ENCODE measurements at regions not wholly inside any gene's neighbourhood (a gene's known extent, or its start where the extent isn't known, plus 50 kb on each side); places are given as distances from the start of the nearest gene placed in this dataset.
A peak's percentile ranks its signal among the peaks of the same experiment; 100 is the strongest.
"Not testable (repeated sequence)": the region's sequence is repeated elsewhere in the genome, so short reads cannot be mapped to it uniquely, and the experiment has no call there.

DNA sequence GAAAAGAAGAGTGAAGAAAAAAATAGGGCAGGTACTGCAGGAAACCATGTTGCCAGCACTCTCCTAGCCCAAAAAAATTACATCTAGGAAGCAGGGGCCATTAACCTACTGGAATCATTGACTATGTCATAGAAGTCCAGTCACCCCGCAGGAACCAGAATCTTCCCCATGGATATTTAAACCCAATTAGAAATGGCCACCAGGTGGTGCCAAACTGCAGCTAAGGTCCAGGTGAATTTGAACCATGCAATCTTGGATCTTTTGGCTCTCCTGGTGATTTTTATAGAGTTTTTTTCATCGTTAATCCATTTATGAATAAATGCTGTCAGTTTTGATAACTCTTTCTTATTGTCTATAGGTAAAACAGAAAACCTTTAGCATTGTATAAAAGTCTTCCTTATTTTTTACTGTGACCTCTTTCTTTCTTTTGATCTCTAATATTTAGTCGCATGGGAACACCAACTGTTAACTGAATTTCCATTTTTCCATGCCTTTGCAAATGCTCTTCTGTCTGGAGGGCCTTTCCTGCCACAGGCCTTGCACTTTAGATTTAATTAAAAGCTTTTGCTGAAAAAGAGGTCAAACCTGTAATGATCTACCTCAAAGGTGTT, 147.5 kb upstream of the FGF10 start:
- Histone ChIP-seq H3K4me3 (no peak overlapping the region), H3K27ac (no peak overlapping the region), H3K27me3 (no peaks in the 10 kb centered on the region), H3K36me3 (no peaks in the 10 kb centered on the region), H3K9me3 (no peaks in the 10 kb centered on the region), H3K9ac (ENCODE audit: low read depth in 2 of 2, low read length in 2 of 2) (no peak overlapping the region), H3K4me1 (no peaks in the 10 kb centered on the region)
- no peak for DNase-seq
- TF ChIP-seq, protein P1, sequence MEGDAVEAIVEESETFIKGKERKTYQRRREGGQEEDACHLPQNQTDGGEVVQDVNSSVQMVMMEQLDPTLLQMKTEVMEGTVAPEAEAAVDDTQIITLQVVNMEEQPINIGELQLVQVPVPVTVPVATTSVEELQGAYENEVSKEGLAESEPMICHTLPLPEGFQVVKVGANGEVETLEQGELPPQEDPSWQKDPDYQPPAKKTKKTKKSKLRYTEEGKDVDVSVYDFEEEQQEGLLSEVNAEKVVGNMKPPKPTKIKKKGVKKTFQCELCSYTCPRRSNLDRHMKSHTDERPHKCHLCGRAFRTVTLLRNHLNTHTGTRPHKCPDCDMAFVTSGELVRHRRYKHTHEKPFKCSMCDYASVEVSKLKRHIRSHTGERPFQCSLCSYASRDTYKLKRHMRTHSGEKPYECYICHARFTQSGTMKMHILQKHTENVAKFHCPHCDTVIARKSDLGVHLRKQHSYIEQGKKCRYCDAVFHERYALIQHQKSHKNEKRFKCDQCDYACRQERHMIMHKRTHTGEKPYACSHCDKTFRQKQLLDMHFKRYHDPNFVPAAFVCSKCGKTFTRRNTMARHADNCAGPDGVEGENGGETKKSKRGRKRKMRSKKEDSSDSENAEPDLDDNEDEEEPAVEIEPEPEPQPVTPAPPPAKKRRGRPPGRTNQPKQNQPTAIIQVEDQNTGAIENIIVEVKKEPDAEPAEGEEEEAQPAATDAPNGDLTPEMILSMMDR (IDR thresholded peaks at IDR 0.05) = peak; percentile 36
- intact Hi-C loops (cut with DNase I) = no loop called here

DNA sequence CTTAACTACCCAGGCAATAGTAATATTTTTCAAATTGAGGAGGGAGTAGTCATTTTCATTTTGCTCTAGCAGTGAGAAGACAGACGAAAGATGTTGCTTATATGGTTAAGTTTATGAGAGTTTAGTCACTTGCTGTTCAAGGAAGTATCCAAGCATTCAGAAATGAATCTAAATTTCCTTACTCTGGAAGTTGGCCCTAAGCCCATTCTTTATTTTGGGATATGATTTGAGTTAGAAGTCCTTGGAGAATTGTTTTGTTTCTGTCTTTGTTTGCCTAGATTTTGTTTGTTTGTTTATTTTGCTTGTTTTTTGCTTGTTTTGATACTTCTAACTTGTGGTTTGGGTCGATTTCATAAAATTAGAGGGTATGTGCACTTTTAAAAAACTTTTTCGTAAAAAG, 146.4 kb upstream of the FGF10 start:
- TF ChIP-seq, protein P1 (IDR thresholded peaks at IDR 0.05) = no peak
- Histone ChIP-seq H3K27ac (no peak overlapping the region), H3K4me1 (no peaks in the 10 kb centered on the region), H3K27me3 (no peaks in the 10 kb centered on the region), H3K9ac (ENCODE audit: low read depth in 2 of 2, low read length in 2 of 2) (no peak overlapping the region), H3K9me3 (no peaks in the 10 kb centered on the region), H3K4me3 (no peak overlapping the region), H3K36me3 (no peaks in the 10 kb centered on the region)
- DNase-seq = no peak
- intact Hi-C loops (cut with DNase I) = no loop called here

DNA sequence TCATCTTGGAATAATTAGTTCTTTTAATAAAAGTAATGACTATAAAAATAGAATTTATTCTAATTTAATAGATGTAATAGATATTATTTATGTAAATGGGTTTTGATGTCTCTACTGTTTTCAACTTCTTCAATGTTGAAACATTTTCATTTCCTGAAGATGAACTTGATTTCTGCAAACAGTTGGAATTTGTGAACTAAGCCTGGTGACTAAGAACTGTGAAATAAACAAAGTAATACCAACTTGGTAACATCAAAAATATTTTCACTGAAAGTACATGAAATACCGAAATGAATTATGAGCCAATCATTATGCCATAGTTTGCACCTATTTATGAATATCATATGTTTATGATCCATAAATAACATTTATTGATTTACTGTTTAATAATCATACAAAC, 143.8 kb upstream of the FGF10 start:
- Histone ChIP-seq H3K27ac (no peak overlapping the region), H3K36me3 (no peaks in the 10 kb centered on the region), H3K4me1 (no peaks in the 10 kb centered on the region), H3K9ac (ENCODE audit: low read depth in 2 of 2, low read length in 2 of 2) (no peak overlapping the region), H3K9me3 (no peaks in the 10 kb centered on the region), H3K4me3 (no peak overlapping the region), H3K27me3 (no peaks in the 10 kb centered on the region)
- no peak for DNase-seq
- TF ChIP-seq, protein P1 (IDR thresholded peaks at IDR 0.05) = no peak
- intact Hi-C loops (cut with DNase I) = no loop called here

DNA sequence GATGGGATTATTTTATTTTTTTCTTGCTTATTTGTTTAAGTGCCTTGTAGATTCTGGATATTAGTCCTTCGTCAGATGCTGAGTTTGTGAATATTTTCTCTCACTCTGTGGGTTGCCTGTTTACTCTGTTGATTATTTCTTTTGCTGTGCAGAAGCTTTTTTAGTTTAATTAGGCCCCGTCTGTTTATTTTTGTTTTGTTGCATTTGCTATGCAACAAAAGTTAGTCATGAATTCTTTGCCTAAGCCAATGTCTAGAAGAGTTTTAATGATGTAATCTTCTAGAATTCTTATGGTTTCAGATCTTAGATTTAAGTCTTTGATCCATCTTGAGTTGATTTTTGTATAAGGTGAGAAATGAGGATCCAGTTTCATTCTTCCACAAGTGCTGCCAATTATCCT, 142.5 kb upstream of the FGF10 start:
- intact Hi-C loops (cut with DNase I); H3K9ac ChIP-seq (ENCODE audit: low read depth in 2 of 2, low read length in 2 of 2); H3K27ac ChIP-seq: not testable (repeated sequence)

DNA sequence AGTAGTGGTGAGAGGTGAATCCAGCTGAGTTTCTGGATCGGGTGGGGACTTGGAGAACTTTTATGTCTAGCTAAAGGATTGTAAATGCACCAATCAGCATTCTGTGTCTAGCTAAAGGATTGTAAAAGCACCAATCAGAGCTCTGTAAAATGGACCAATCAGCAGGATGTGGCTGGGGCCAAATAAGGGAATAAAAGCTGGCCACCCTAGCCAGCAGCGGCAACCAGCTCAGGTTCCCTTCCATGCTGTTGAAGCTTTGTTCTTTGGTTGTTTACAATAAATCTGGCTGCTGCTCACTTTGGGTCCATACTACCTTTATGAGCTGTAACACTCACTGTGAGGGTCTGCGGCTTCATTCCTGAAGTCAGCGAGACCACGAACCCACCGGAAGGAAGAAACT, 141.6 kb upstream of the FGF10 start:
- DNase-seq; H3K4me1 ChIP-seq; H3K9me3 ChIP-seq; H3K27ac ChIP-seq; H3K4me3 ChIP-seq; H3K36me3 ChIP-seq; intact Hi-C loops (cut with DNase I); H3K9ac ChIP-seq (ENCODE audit: low read depth in 2 of 2, low read length in 2 of 2); H3K27me3 ChIP-seq: not testable (repeated sequence)

More for the DNA sequence above, 142.5 kb upstream of the FGF10 start:
- not testable (repeated sequence) for H3K4me3 ChIP-seq, H3K27me3 ChIP-seq, H3K9me3 ChIP-seq, H3K4me1 ChIP-seq, DNase-seq, H3K36me3 ChIP-seq

DNA sequence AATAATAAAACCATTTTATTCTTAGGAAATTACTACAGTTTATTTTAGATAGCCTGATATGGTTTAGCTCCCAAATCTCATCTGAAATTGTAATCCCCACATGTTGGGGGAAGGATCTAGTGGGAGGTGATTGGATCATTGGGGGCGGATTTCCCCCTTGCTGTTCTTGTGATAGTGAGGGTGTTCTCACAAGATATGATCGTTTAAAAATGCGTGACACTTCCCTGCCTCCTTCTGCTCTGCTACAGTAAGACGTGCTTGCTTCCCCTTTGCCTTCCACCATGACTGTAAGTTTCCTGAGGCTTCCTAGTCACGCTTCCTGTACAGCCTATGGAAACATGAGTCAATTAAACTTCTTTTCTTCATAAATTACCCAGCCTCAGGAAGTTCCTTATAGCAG, 122.4 kb upstream of the FGF10 start:
- intact Hi-C loops (cut with DNase I) = no loop called here
- Histone ChIP-seq H3K9me3 (no peaks in the 10 kb centered on the region), H3K9ac (ENCODE audit: low read depth in 2 of 2, low read length in 2 of 2) (no peak overlapping the region), H3K27me3 (no peaks in the 10 kb centered on the region), H3K27ac (no peak overlapping the region), H3K4me3 (no peak overlapping the region), H3K36me3 (no peaks in the 10 kb centered on the region), H3K4me1 (no peaks in the 10 kb centered on the region)
- TF ChIP-seq, protein P1 (IDR thresholded peaks at IDR 0.05) = no peak
- DNase-seq = no peak

Data from colonic mucosa (tissue), 4 donors.